WTC11 (cell line): ENCODE measurements at regions not wholly inside any gene's neighbourhood (a gene's known extent, or its start where the extent isn't known, plus 50 kb on each side); places are given as distances from the start of the nearest gene placed in this dataset.

ENCODE experiments used
- CREM ChIP-seq: sonication (generic); formaldehyde crosslinking; IDR thresholded peaks from 2 replicates; pipeline ENCODE4 v1.8.1; 2022; ENCODE audit warnings: mild to moderate bottlenecking, missing genetic modification reagents, moderate library complexity
- E2F4 ChIP-seq: sonication (generic); formaldehyde crosslinking; IDR thresholded peaks from 2 replicates; pipeline ENCODE4 v1.8.1; 2022; ENCODE audit warnings: low read depth, mild to moderate bottlenecking, moderate library complexity, missing genetic modification reagents, borderline replicate concordance
- JUN ChIP-seq: sonication (generic); formaldehyde crosslinking; IDR thresholded peaks from 2 replicates; pipeline ENCODE4 v1.8.0; 2023; ENCODE audit warnings: mild to moderate bottlenecking, missing genetic modification reagents
- ZNF281 ChIP-seq: sonication (generic); formaldehyde crosslinking; IDR thresholded peaks from 2 replicates; pipeline ENCODE4 v1.8.0; 2023; ENCODE audit warnings: mild to moderate bottlenecking, missing genetic modification reagents
- TF ChIP-seq, protein P1 (sequence below): fragments of 200-600 bp; IDR thresholded peaks from 2 replicates; pipeline ENCODE4 v1.8.0; 2022; ENCODE audit warnings: antibody characterized with exemption

DNA sequence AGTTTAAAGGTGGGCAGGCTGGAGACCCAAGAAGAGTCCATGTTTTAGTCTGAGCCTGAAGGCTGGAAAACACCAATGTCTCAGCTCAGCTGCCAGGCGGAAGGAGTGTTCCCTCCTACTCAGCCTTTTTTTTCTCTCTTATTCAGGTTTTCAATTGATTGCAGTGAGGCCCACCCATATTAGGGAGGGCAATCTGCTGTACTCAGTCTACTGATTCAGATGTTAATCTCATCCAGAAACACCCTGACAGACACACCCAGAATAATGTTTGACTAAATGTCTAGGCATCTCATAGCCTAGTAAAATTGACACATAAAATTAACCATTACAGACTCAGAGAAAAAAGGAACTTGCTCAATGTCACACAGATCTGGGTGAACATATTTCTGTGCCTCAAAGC is 347.1 kb downstream of the GBA3 start:
- TF ChIP-seq, protein P1, sequence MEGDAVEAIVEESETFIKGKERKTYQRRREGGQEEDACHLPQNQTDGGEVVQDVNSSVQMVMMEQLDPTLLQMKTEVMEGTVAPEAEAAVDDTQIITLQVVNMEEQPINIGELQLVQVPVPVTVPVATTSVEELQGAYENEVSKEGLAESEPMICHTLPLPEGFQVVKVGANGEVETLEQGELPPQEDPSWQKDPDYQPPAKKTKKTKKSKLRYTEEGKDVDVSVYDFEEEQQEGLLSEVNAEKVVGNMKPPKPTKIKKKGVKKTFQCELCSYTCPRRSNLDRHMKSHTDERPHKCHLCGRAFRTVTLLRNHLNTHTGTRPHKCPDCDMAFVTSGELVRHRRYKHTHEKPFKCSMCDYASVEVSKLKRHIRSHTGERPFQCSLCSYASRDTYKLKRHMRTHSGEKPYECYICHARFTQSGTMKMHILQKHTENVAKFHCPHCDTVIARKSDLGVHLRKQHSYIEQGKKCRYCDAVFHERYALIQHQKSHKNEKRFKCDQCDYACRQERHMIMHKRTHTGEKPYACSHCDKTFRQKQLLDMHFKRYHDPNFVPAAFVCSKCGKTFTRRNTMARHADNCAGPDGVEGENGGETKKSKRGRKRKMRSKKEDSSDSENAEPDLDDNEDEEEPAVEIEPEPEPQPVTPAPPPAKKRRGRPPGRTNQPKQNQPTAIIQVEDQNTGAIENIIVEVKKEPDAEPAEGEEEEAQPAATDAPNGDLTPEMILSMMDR = no peak
- TF ChIP-seq E2F4 (CRISPR knock-in tag) (no peak), JUN (CRISPR knock-in tag) (no peak), CREM (CRISPR knock-in tag) (no peak), ZNF281 (CRISPR knock-in tag) (no peak)
